Caco-2 (cell line): ENCODE measurements at regions not wholly inside any gene's neighbourhood (a gene's known extent, or its start where the extent isn't known, plus 50 kb on each side); places are given as distances from the start of the nearest gene placed in this dataset.

Source experiments
- BruUV-seq: library from RNA; stranded (reverse); fragments of 400-500 nt; replicated peaks from 2 replicates; lab custom pipeline; 2021; lab: Mats Ljungman, UMichigan
- CTCF ChIA-PET: fragments of 300-600 bp; sonication (Branson Sonifier 250); formaldehyde crosslinking; loops from one replicate; lab custom pipeline; 2022; ENCODE audit warnings: antibody characterized with exemption; lab: Charles Lee
- POLR2A ChIA-PET: fragments of 300-600 bp; sonication (Branson Sonifier 250); formaldehyde crosslinking; loops from one replicate; lab custom pipeline; 2022; ENCODE audit warnings: antibody characterized with exemption; lab: Charles Lee
- DNase-seq, 2 experiments: peaks; one replicate each; pipeline versions ENCODE4 v3.0.0 to v3.0.0-alpha.2; 2020 to 2022
- H3K27me3 ChIP-seq: replicated peaks from 2 replicates; pipeline ENCODE4 v1.6.0; 2011; ENCODE audit warnings: low read length; ENCODE audit not compliant: control insufficient read depth, insufficient read depth
- H3K36me3 ChIP-seq: 2 replicates; pipeline ENCODE4 v1.5.1; 2011; ENCODE audit warnings: low read length; ENCODE audit not compliant: control insufficient read depth, insufficient read depth
- H3K4me1 ChIP-seq: fragments of 250-450 bp; sonication (Bioruptor Pico); 2 replicates; pipeline ENCODE4 v1.5.1; 2020; ENCODE audit warnings: mild to moderate bottlenecking
- H3K4me3 ChIP-seq: 2 replicates; pipeline ENCODE4 v1.5.1; 2011; ENCODE audit warnings: low read depth, mild to moderate bottlenecking, control low read depth, low read length
- H3K9me3 ChIP-seq: fragments of 250-450 bp; sonication (Bioruptor Pico); 2 replicates; pipeline ENCODE4 v1.5.1; 2020; ENCODE audit warnings: mild to moderate bottlenecking, moderate library complexity
- H3K27ac Mint-ChIP-seq: one replicate; pipeline ENCODE4 v1.8.0; 2022; ENCODE audit warnings: mixed read lengths; ENCODE audit not compliant: unreplicated experiment
- H3K27me3 Mint-ChIP-seq: one replicate; pipeline ENCODE4 v1.8.0; 2022; ENCODE audit warnings: mixed read lengths; ENCODE audit not compliant: insufficient read depth, unreplicated experiment
- H3K36me3 Mint-ChIP-seq: one replicate; pipeline ENCODE4 v1.8.0; 2022; ENCODE audit warnings: mild to moderate bottlenecking, mixed read lengths; ENCODE audit not compliant: insufficient read depth, unreplicated experiment
- H3K4me1 Mint-ChIP-seq: one replicate; pipeline ENCODE4 v1.8.0; 2022; ENCODE audit warnings: low read depth, mixed read lengths; ENCODE audit not compliant: unreplicated experiment
- H3K4me3 Mint-ChIP-seq: one replicate; pipeline ENCODE4 v1.8.0; 2022; ENCODE audit warnings: mild to moderate bottlenecking, moderate library complexity, mixed read lengths; ENCODE audit not compliant: unreplicated experiment
- H3K9me3 Mint-ChIP-seq: one replicate; pipeline ENCODE4 v1.8.0; 2022; ENCODE audit warnings: mixed read lengths; ENCODE audit not compliant: unreplicated experiment
- intact Hi-C: fragments of 100-400 bp; cut with micrococcal nuclease; formaldehyde crosslinking; loops from one replicate; pipeline ENCODE4 v1.10.0; 2022; ENCODE audit not compliant: unreplicated experiment
- TF ChIP-seq, protein P1 (sequence below), 2 experiments: fragments of 200-600 bp in 1 of 2; IDR thresholded peaks; 1 replicate in 1 of 2; 2 replicates in 1 of 2; pipeline versions ENCODE4 v1.5.1 to v1.8.0; 2011 to 2022; ENCODE audit warnings: antibody characterized with exemption in 1 of 2, control low read depth in 1 of 2, inconsistent platforms in 1 of 2, low read depth in 1 of 2, low read length in 1 of 2, mild to moderate bottlenecking in 1 of 2, moderate library complexity in 1 of 2; ENCODE audit not compliant: insufficient read depth in 1 of 2, severe bottlenecking in 1 of 2, unreplicated experiment in 1 of 2

DNA sequence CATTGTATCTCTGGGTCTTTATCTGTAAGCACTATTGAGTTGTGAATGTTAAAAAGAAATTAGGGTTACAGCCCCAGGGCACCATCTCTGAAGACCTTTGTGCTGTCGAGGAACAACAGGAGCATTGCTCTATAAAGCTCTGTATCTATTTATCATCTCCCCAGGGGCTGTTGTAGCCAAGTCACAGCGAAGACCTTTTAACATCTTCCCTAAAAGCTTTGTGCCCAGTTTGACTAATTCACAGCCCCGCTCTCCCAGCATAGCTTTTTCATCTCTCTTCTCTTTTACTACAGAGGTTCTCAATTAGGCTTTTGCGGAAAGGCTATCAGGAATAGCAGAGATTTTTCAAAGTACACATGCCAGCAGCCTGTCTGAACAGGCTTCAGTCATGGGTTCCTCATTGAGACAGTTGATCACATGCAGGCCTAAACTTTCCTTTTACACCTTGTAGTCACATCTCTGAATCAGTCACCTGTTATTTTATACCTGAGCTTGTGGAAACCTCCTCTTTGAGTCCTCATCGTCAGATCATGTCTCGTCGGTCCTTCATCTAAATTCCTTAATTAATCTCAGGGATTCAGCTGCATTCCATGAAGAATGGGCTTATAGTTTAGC, 140.5 kb downstream of the NPR3 start:
- BruUV-seq = no TSS peak
- DNase-seq = no peak
- Mint-ChIP-seq H3K4me3 (no peak overlapping the region), H3K36me3 (no peaks in the 10 kb centered on the region), H3K4me1 (no peaks in the 10 kb centered on the region), H3K9me3 (no peaks in the 10 kb centered on the region), H3K27me3 (peaks cover 14% of the 10 kb centered on the region), H3K27ac (no peak overlapping the region)
- ChIA-PET CTCF (interaction anchor here (1.4 kb wide), 1 partner anchor 224 kb away, joined by 4 read pairs; no protein-coding TSS in a partner anchor), POLR2A (no interaction called here)
- Histone ChIP-seq H3K4me1 (no peaks in the 10 kb centered on the region), H3K36me3 (no peaks in the 10 kb centered on the region), H3K4me3 (no peak overlapping the region), H3K9me3 (no peaks in the 10 kb centered on the region; the same call in 1 of the 2 replicates), H3K27me3 (no peaks in the 10 kb centered on the region; the same call in 1 of the 2 replicates)
- intact Hi-C loops = loop anchor here (1.0 kb wide), 1 partner anchor 144 kb away; no protein-coding TSS in a partner anchor
- TF ChIP-seq, protein P1, sequence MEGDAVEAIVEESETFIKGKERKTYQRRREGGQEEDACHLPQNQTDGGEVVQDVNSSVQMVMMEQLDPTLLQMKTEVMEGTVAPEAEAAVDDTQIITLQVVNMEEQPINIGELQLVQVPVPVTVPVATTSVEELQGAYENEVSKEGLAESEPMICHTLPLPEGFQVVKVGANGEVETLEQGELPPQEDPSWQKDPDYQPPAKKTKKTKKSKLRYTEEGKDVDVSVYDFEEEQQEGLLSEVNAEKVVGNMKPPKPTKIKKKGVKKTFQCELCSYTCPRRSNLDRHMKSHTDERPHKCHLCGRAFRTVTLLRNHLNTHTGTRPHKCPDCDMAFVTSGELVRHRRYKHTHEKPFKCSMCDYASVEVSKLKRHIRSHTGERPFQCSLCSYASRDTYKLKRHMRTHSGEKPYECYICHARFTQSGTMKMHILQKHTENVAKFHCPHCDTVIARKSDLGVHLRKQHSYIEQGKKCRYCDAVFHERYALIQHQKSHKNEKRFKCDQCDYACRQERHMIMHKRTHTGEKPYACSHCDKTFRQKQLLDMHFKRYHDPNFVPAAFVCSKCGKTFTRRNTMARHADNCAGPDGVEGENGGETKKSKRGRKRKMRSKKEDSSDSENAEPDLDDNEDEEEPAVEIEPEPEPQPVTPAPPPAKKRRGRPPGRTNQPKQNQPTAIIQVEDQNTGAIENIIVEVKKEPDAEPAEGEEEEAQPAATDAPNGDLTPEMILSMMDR (IDR thresholded peaks at IDR 0.05; ENCODE audit: insufficient read depth in 1 of 2, low read depth in 1 of 2, low read length in 1 of 2, severe bottlenecking in 1 of 2, unreplicated experiment in 1 of 2) = no peak

DNA sequence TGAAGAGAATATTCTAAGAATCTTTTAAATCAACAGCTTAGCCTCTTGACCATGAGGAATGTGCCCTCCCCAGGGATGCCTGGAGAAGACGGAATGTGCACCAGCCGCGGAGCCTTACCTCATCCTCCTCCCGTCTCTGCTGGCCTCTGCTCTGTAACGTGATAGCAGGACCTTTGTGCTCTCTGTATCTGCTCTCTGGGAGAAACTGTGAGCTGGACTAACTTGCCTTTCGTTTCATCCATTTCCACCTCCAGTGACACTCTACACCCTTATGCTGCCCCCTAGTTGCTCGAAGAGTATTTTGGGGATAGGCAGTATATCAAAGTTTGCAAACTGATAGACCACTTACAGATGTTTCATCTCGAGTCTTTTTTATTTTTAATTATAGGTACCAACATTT, 141.4 kb downstream of the NPR3 start:
- CTCF ChIA-PET = interaction anchor here (1.4 kb wide), 1 partner anchor 225 kb away, joined by 4 read pairs; no protein-coding TSS in a partner anchor
- intact Hi-C loops = loop anchor here (1.0 kb wide), 1 partner anchor 145 kb away; no protein-coding TSS in a partner anchor
- no peaks in the 10 kb centered on the region for H3K4me1 ChIP-seq
- TF ChIP-seq, protein P1 (IDR thresholded peaks at IDR 0.05; ENCODE audit: insufficient read depth in 1 of 2, low read depth in 1 of 2, low read length in 1 of 2, severe bottlenecking in 1 of 2, unreplicated experiment in 1 of 2) = peak in 1 of 2 experiments; percentile 12
- POLR2A ChIA-PET = no interaction called here
- DNase-seq = peak; percentile 2 to 39
- H3K27ac Mint-ChIP-seq = no peak overlapping the region
- no peaks in the 10 kb centered on the region; the same call in 1 of the 2 replicates for H3K9me3 ChIP-seq
- no peaks in the 10 kb centered on the region; the same call in 1 of the 2 replicates for H3K27me3 ChIP-seq
- H3K36me3 Mint-ChIP-seq = no peaks in the 10 kb centered on the region
- no TSS peak for BruUV-seq
- no peaks in the 10 kb centered on the region for H3K4me1 Mint-ChIP-seq
- H3K36me3 ChIP-seq = no peaks in the 10 kb centered on the region
- H3K4me3 Mint-ChIP-seq = no peak overlapping the region
- H3K4me3 ChIP-seq = no peak overlapping the region
- peaks cover 4% of the 10 kb centered on the region for H3K9me3 Mint-ChIP-seq
- H3K27me3 Mint-ChIP-seq = peaks cover 14% of the 10 kb centered on the region

DNA sequence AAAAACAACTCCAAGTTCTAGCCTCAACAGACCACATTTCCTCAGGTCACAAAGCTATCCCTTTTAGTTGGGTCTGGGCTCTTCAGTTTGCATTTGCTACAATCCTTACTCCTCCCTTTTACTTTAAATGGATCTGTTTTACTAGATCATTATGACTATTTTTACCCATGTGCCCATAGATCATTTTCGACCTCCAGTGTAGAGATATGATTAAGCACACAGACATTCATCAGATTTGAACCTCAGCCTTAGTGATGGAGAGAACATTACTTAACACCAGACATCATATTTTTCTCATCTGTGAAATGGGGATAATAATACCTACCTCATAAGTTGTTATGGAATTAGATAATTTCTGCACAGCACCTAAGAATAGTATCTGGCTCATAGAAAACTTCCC, 141.9 kb downstream of the NPR3 start:
- peaks cover 9% of the 10 kb centered on the region for H3K9me3 Mint-ChIP-seq
- peaks cover 14% of the 10 kb centered on the region for H3K27me3 Mint-ChIP-seq
- no peak overlapping the region for H3K4me3 ChIP-seq
- no peaks in the 10 kb centered on the region for H3K4me1 Mint-ChIP-seq
- no peaks in the 10 kb centered on the region for H3K36me3 Mint-ChIP-seq
- H3K4me1 ChIP-seq = no peaks in the 10 kb centered on the region
- TF ChIP-seq, protein P1 (IDR thresholded peaks at IDR 0.05; ENCODE audit: insufficient read depth in 1 of 2, low read depth in 1 of 2, low read length in 1 of 2, severe bottlenecking in 1 of 2, unreplicated experiment in 1 of 2) = no peak
- BruUV-seq = no TSS peak
- H3K27me3 ChIP-seq = no peaks in the 10 kb centered on the region; the same call in 1 of the 2 replicates
- POLR2A ChIA-PET = no interaction called here
- no peaks in the 10 kb centered on the region for H3K36me3 ChIP-seq
- intact Hi-C loops = loop anchor here (1.0 kb wide), 1 partner anchor 146 kb away; no protein-coding TSS in a partner anchor
- CTCF ChIA-PET = interaction anchor here (1.4 kb wide), 1 partner anchor 225 kb away, joined by 4 read pairs; no protein-coding TSS in a partner anchor
- H3K27ac Mint-ChIP-seq = no peak overlapping the region
- H3K9me3 ChIP-seq = no peaks in the 10 kb centered on the region; the same call in 1 of the 2 replicates
- no peak for DNase-seq
- H3K4me3 Mint-ChIP-seq = no peak overlapping the region
